Neuronal stem cell (in vitro differentiated cells): ENCODE measurements at regions not wholly inside any gene's neighbourhood (a gene's known extent, or its start where the extent isn't known, plus 50 kb on each side); places are given as distances from the start of the nearest gene placed in this dataset.

ENCODE experiments used
- DNase-seq: peaks from one replicate; pipeline ENCODE4 v3.0.0-alpha.2; 2013; ENCODE audit warnings: low spot score
- H2AFZ ChIP-seq: one replicate; pipeline ENCODE4 v1.6.1; 2013; ENCODE audit warnings: mild to moderate bottlenecking, low read length, inconsistent platforms
- H2AK5ac ChIP-seq: 2 replicates; pipeline ENCODE4 v1.6.1; 2013; ENCODE audit warnings: low read depth, mild to moderate bottlenecking, inconsistent platforms, low read length, moderate library complexity, mixed read lengths
- H2BK120ac ChIP-seq: 2 replicates; pipeline ENCODE4 v1.6.1; 2013; ENCODE audit warnings: low read depth, mild to moderate bottlenecking, inconsistent platforms, low read length, moderate library complexity, mixed read lengths
- H2BK12ac ChIP-seq: one replicate; pipeline ENCODE4 v1.6.1; 2013; ENCODE audit warnings: low read length, inconsistent platforms
- H2BK15ac ChIP-seq: 2 replicates; pipeline ENCODE4 v1.6.1; 2013; ENCODE audit warnings: mild to moderate bottlenecking, low read length, inconsistent platforms, mixed read lengths
- H2BK5ac ChIP-seq: one replicate; pipeline ENCODE4 v1.6.1; 2013; ENCODE audit warnings: inconsistent platforms, mild to moderate bottlenecking, low read length, moderate library complexity
- H3K14ac ChIP-seq: one replicate; pipeline ENCODE4 v1.6.1; 2013; ENCODE audit warnings: low read length, inconsistent platforms
- H3K18ac ChIP-seq: 2 replicates; pipeline ENCODE4 v1.6.1; 2013; ENCODE audit warnings: low read length, inconsistent platforms
- H3K23ac ChIP-seq: 2 replicates; pipeline ENCODE4 v1.6.1; 2013; ENCODE audit warnings: low read depth, mild to moderate bottlenecking, mixed read lengths, low read length, inconsistent platforms; ENCODE audit not compliant: poor library complexity
- H3K27ac ChIP-seq: replicated peaks from 3 replicates; pipeline ENCODE4 v1.5.1; 2013; ENCODE audit warnings: low read length, inconsistent platforms
- H3K27me3 ChIP-seq, 3 experiments: 2 replicates each; pipeline ENCODE4 v1.6.1; 2013; ENCODE audit warnings: low read length in 3 of 3, mild to moderate bottlenecking in 2 of 3, inconsistent platforms in 1 of 3, low read depth in 1 of 3, mixed read lengths in 1 of 3, moderate library complexity in 1 of 3; ENCODE audit not compliant: control insufficient read depth in 3 of 3, insufficient read depth in 3 of 3
- H3K36me3 ChIP-seq, 2 donors: replicated peaks in 1 of 2; 2 replicates each; pipeline ENCODE4 v1.6.1; 2013; ENCODE audit warnings: low read length in 2 of 2; ENCODE audit not compliant: control insufficient read depth in 2 of 2, insufficient read depth in 2 of 2
- H3K4ac ChIP-seq: 2 replicates; pipeline ENCODE4 v1.6.1; 2013; ENCODE audit warnings: inconsistent platforms, mild to moderate bottlenecking, low read length, moderate library complexity
- H3K4me1 ChIP-seq, 2 donors: 1 replicate in 1 of 2; 2 replicates in 1 of 2; pipeline ENCODE4 v1.6.1; 2013; ENCODE audit warnings: low read length in 2 of 2, low read depth in 1 of 2; ENCODE audit not compliant: control insufficient read depth in 2 of 2, insufficient read depth in 1 of 2
- H3K4me2 ChIP-seq: one replicate; pipeline ENCODE4 v1.6.1; 2013; ENCODE audit warnings: mild to moderate bottlenecking, low read length, inconsistent platforms; ENCODE audit not compliant: insufficient read depth, poor library complexity, severe bottlenecking
- H3K4me3 ChIP-seq, 2 donors: 2 replicates each; pipeline ENCODE4 v1.5.1; 2013; ENCODE audit warnings: low read length in 2 of 2, mild to moderate bottlenecking in 2 of 2, inconsistent platforms in 1 of 2, moderate library complexity in 1 of 2
- H3K79me1 ChIP-seq: one replicate; pipeline ENCODE4 v1.6.1; 2013; ENCODE audit warnings: low read depth, mild to moderate bottlenecking, inconsistent platforms, low read length, moderate library complexity
- H3K9ac ChIP-seq: one replicate; pipeline ENCODE4 v1.6.1; 2013; ENCODE audit warnings: mild to moderate bottlenecking, low read depth, low read length, inconsistent platforms; ENCODE audit not compliant: poor library complexity
- H3K9me3 ChIP-seq, 2 donors: replicated peaks in 1 of 2; 2 replicates each; pipeline versions ENCODE3 to v1.6.1; 2013; ENCODE audit warnings: low read length in 2 of 2, mild to moderate bottlenecking in 2 of 2, inconsistent platforms in 1 of 2, low read depth in 1 of 2, mixed read lengths in 1 of 2, moderate library complexity in 1 of 2; ENCODE audit not compliant: control insufficient read depth in 2 of 2, insufficient read depth in 1 of 2
- H4K8ac ChIP-seq: one replicate; pipeline ENCODE4 v1.6.1; 2013; ENCODE audit warnings: low read depth, mild to moderate bottlenecking, inconsistent platforms, low read length, moderate library complexity
- H4K91ac ChIP-seq: one replicate; pipeline ENCODE4 v1.6.1; 2013; ENCODE audit warnings: low read length, low read depth, mild to moderate bottlenecking, inconsistent platforms; ENCODE audit not compliant: poor library complexity
- WGBS, 2 donors: extraction: QIAGEN DNeasy Blood & Tissue Kit; methylation state at CpG; one replicate each; pipeline ENCODE4 v1.1.7; 2013; ENCODE audit warnings: missing lambda C conversion rate in 2 of 2, mixed read lengths in 1 of 2; ENCODE audit not compliant: insufficient read length in 2 of 2, insufficient replicate concordance in 1 of 2; ENCODE audit errors: extremely low coverage in 2 of 2; 5-methylcytosine and 5-hydroxymethylcytosine counted together

DNA sequence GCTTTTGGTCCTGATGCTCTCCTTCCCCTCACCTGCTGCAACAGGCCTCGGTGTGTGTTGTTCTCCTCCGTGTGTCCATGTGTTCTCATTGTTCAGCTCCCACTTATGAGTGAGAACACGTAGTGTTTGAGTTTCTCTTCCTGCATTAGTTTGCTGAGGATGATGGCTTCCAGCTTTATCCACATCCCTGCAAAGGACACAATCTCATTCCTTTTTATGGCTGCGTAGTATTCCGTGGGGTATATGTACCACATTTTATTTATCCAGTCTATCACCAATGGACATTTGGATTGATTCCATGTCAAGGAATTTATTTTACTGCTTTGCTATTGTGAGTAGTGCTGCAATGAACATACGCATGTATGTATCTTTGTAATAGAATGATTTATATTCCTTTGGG is 116.9 kb upstream of the SIRPG start:
- H3K4ac ChIP-seq, result no peak overlapping the region
- peaks cover 0 to 3% of the 10 kb centered on the region in 2 donors for H3K9me3 ChIP-seq
- no peaks in the 10 kb centered on the region for H3K79me1 ChIP-seq
- H2BK15ac ChIP-seq, result no peak overlapping the region
- H3K14ac ChIP-seq, result no peak overlapping the region
- no peak for DNase-seq
- WGBS, 2 donors, result no CpG with 5 or more reads among the region's 6 CpGs
- H3K27ac ChIP-seq, result no peak overlapping the region
- no peak overlapping the region for H3K4me2 ChIP-seq
- H2AK5ac ChIP-seq, result no peak overlapping the region
- no peak overlapping the region for H3K9ac ChIP-seq
- H3K36me3 ChIP-seq, result peaks cover 3 to 4% of the 10 kb centered on the region in 2 donors
- H3K4me3 ChIP-seq, result no peak overlapping the region
- no peak overlapping the region for H3K23ac ChIP-seq
- H2BK5ac ChIP-seq, result no peak overlapping the region
- no peak overlapping the region for H2BK12ac ChIP-seq
- no peak overlapping the region for H4K8ac ChIP-seq
- peaks cover 2 to 4% of the 10 kb centered on the region in 2 donors for H3K4me1 ChIP-seq
- no peak overlapping the region for H2AFZ ChIP-seq
- peaks cover 0 to 17% (median 0%) of the 10 kb centered on the region in 3 experiments for H3K27me3 ChIP-seq
- H2BK120ac ChIP-seq, result no peak overlapping the region
- no peak overlapping the region for H4K91ac ChIP-seq
- no peak overlapping the region for H3K18ac ChIP-seq

- Histone ChIP-seq H3K14ac (no peak overlapping the region), H4K8ac (no peak overlapping the region), H3K79me1 (no peaks in the 10 kb centered on the region), H3K9me3 (peaks cover 0 to 3% of the 10 kb centered on the region in 2 donors), H2AK5ac (no peak overlapping the region), H3K4me1 (peaks cover 2 to 4% of the 10 kb centered on the region in 2 donors), H3K4me2 (no peak overlapping the region), H2BK120ac (no peak overlapping the region), H3K27ac (no peak overlapping the region), H3K23ac (no peak overlapping the region), H2BK15ac (no peak overlapping the region), H3K4ac (no peak overlapping the region), H3K36me3 (peaks cover 3 to 4% of the 10 kb centered on the region in 2 donors), H2AFZ (no peak overlapping the region), H3K9ac (no peak overlapping the region), H2BK12ac (no peak overlapping the region), H2BK5ac (no peak overlapping the region), H3K4me3 (no peak overlapping the region), H4K91ac (no peak overlapping the region), H3K27me3 (peaks cover 0 to 10% (median 0%) of the 10 kb centered on the region in 3 experiments), H3K18ac (no peak overlapping the region)
- no peak for DNase-seq
- WGBS, 2 donors, result no CpG with 5 or more reads among the region's 2 CpGs
Observed at GRCh38 chr20:1773816-1774215, 116.2 kb upstream of the SIRPG start.

- H3K9me3 ChIP-seq, result peaks cover 0 to 3% of the 10 kb centered on the region in 2 donors
- no peak overlapping the region for H2AFZ ChIP-seq
Observed at GRCh38 chr20:1769491-1769890, 111.9 kb upstream of the SIRPG start.

GRCh38 chr20:1766731-1767130 is 109.2 kb upstream of the SIRPG start:
- Histone ChIP-seq H3K79me1 (no peaks in the 10 kb centered on the region), H3K4me2 (no peak overlapping the region), H2BK5ac (no peak overlapping the region), H3K14ac (no peak overlapping the region), H3K4me1 (no peaks in the 10 kb centered on the region), H3K9me3 (no peaks in the 10 kb centered on the region), H3K36me3 (no peaks in the 10 kb centered on the region), H3K4ac (no peak overlapping the region), H3K27me3 (no peaks in the 10 kb centered on the region), H3K23ac (no peak overlapping the region), H3K18ac (no peak overlapping the region), H2BK12ac (no peak overlapping the region), H3K9ac (no peak overlapping the region), H3K27ac (no peak overlapping the region), H2BK15ac (peak overlapping the region; percentile 21), H4K91ac (no peak overlapping the region), H3K4me3 (no peak overlapping the region), H2AFZ (no peak overlapping the region), H2BK120ac (no peak overlapping the region), H4K8ac (no peak overlapping the region), H2AK5ac (no peak overlapping the region)
- no peak for DNase-seq
- WGBS, 2 donors, result no CpG with 5 or more reads among the region's 1 CpG

More at GRCh38 chr20:1769491-1769890, 111.9 kb upstream of the SIRPG start:
- Histone ChIP-seq H2BK15ac (no peak overlapping the region), H2BK120ac (no peak overlapping the region), H3K79me1 (no peaks in the 10 kb centered on the region), H3K27me3 (no peaks in the 10 kb centered on the region), H3K27ac (no peak overlapping the region), H3K18ac (no peak overlapping the region), H2BK12ac (no peak overlapping the region), H3K36me3 (peaks cover 3% of the 10 kb centered on the region in 2 donors), H2BK5ac (no peak overlapping the region), H4K8ac (no peak overlapping the region), H3K4me2 (no peak overlapping the region), H2AK5ac (no peak overlapping the region), H4K91ac (no peak overlapping the region), H3K4me1 (no peaks in the 10 kb centered on the region), H3K4me3 (no peak overlapping the region), H3K23ac (no peak overlapping the region), H3K4ac (no peak overlapping the region), H3K14ac (no peak overlapping the region), H3K9ac (no peak overlapping the region)
- WGBS, 2 donors, result no CpG with 5 or more reads among the region's 3 CpGs
- DNase-seq, result no peak
